HEK293 (cell line): ENCODE measurements at regions not wholly inside any gene's neighbourhood (a gene's known extent, or its start where the extent isn't known, plus 50 kb on each side); places are given as distances from the start of the nearest gene placed in this dataset.

Source experiments
- ATF2 ChIP-seq: fragments of 450-650 bp; formaldehyde crosslinking; IDR thresholded peaks from 2 replicates; pipeline ENCODE4 v1.5.1; 2016; ENCODE audit warnings: missing biosample characterization, missing genetic modification characterization, low read depth
- CTCF ChIP-seq: fragments of 450-650 bp; formaldehyde crosslinking; IDR thresholded peaks from 2 replicates; pipeline ENCODE4 v1.5.1; 2016; ENCODE audit warnings: missing biosample characterization, missing genetic modification characterization
- INSM2 ChIP-seq: fragments of 450-650 bp; formaldehyde crosslinking; IDR thresholded peaks from 2 replicates; pipeline ENCODE4 v1.5.1; 2016; ENCODE audit warnings: missing biosample characterization, missing genetic modification characterization
- MYNN ChIP-seq: fragments of 450-650 bp; formaldehyde crosslinking; IDR thresholded peaks from 2 replicates; pipeline ENCODE4 v1.5.1; 2016; ENCODE audit warnings: missing biosample characterization, missing genetic modification characterization, borderline replicate concordance
- REPIN1 ChIP-seq: fragments of 450-650 bp; formaldehyde crosslinking; IDR thresholded peaks from 2 replicates; pipeline ENCODE4 v1.5.1; 2017; ENCODE audit warnings: missing biosample characterization, missing genetic modification characterization, low read depth
- TRIM28 ChIP-seq: IDR thresholded peaks from 2 replicates; pipeline ENCODE4 v1.6.1; 2011; ENCODE audit warnings: low read length, control low read depth, borderline replicate concordance
- ZNF350 ChIP-seq: fragments of 450-650 bp; formaldehyde crosslinking; IDR thresholded peaks from 2 replicates; pipeline ENCODE4 v1.5.0; 2017; ENCODE audit warnings: missing biosample characterization, mild to moderate bottlenecking, missing genetic modification characterization
- ZNF670 ChIP-seq: fragments of 450-650 bp; formaldehyde crosslinking; IDR thresholded peaks from 2 replicates; pipeline ENCODE4 v1.5.1; 2016; ENCODE audit warnings: missing biosample characterization, missing genetic modification characterization, low read depth

- TF ChIP-seq TRIM28, result no peak
- no peak for TF ChIP-seq ZNF670
- no peak for TF ChIP-seq CTCF
- TF ChIP-seq REPIN1, result no peak
- no peak for TF ChIP-seq ZNF350
- no peak for TF ChIP-seq INSM2 (tag by site-specific recombination)
- TF ChIP-seq MYNN, result no peak
- TF ChIP-seq ATF2, result no peak
These were observed 116.9 kb downstream of the RND3 start for GRCh38 chr2:150370561-150370960.
